Ovary (tissue), 7 donors: ENCODE measurements at regions not wholly inside any gene's neighbourhood (a gene's known extent, or its start where the extent isn't known, plus 50 kb on each side); places are given as distances from the start of the nearest gene placed in this dataset.
"Not testable (repeated sequence)": the region's sequence is repeated elsewhere in the genome, so short reads cannot be mapped to it uniquely, and the experiment has no call there.

ENCODE experiments used
- DNase-seq, 5 donors: peaks; one replicate each; pipeline ENCODE4 v3.0.0-alpha.2; 2019 to 2020
- H3K27ac ChIP-seq, 2 donors: fragments of 200-600 bp; one replicate each; pipeline versions ENCODE4 v1.5.1 to v1.8.0; 2019 to 2022
- H3K27me3 ChIP-seq: fragments of 200-600 bp; one replicate; pipeline ENCODE4 v1.8.0; 2022
- H3K36me3 ChIP-seq: fragments of 200-600 bp; sonication (generic); one replicate; pipeline ENCODE4 v1.5.1; 2019
- H3K4me1 ChIP-seq: one replicate; pipeline ENCODE4 v1.8.1; 2013; ENCODE audit warnings: mild to moderate bottlenecking, moderate library complexity; ENCODE audit not compliant: insufficient read depth
- H3K4me3 ChIP-seq: fragments of 200-600 bp; sonication (generic); one replicate; pipeline ENCODE4 v1.5.1; 2017
- H3K9me3 ChIP-seq, 2 donors: fragments of 200-600 bp in 1 of 2; sonication (generic) in 1 of 2; one replicate each; pipeline versions ENCODE4 v1.5.1 to v1.8.1; 2013 to 2019; ENCODE audit warnings: mild to moderate bottlenecking in 1 of 2, moderate library complexity in 1 of 2
- EP300 ChIP-seq: sonication (generic); formaldehyde crosslinking; IDR thresholded peaks from one replicate; pipeline ENCODE4 v1.6.1; 2017; ENCODE audit warnings: antibody characterized with exemption
- POLR2A ChIP-seq: fragments of 450-650 bp; IDR thresholded peaks from one replicate; pipeline ENCODE4 v1.6.1; 2017; ENCODE audit warnings: antibody characterized with exemption, mild to moderate bottlenecking, moderate library complexity
- WGBS, 3 donors: extraction: QIAGEN DNeasy Blood & Tissue Kit in 1 of 3; methylation state at CpG; one replicate each; pipeline versions ENCODE4 v1.1.5 to v1.1.7; 2013 to 2017; 5-methylcytosine and 5-hydroxymethylcytosine counted together
- intact Hi-C, 4 donors: fragments of 100-400 bp; cut with DNase I; formaldehyde crosslinking; loops; one replicate each; pipeline versions ENCODE4 v1.11.0 to v1.15.1; 2022 to 2023
- TF ChIP-seq, protein P1 (sequence below), 3 donors: fragments of 450-650 bp in 2 of 3; fragments of 200-600 bp in 1 of 3; IDR thresholded peaks; one replicate each; pipeline versions ENCODE4 v1.5.1 to v1.8.0; 2016 to 2022; ENCODE audit warnings: antibody characterized with exemption in 3 of 3, mild to moderate bottlenecking in 1 of 3
- donor health status: DM: no; HTN: no; CAD: no; lungs with moderate emphysema.
- donor health status: DM: no; HTN: no; CAD: no.
- donor health status: Bipolar disorder and iron deficiency.
- donor health status: DM: no; HTN: no; CAD: no.
- donor health status: DM: yes; HTN: yes; CAD: no.

DNA sequence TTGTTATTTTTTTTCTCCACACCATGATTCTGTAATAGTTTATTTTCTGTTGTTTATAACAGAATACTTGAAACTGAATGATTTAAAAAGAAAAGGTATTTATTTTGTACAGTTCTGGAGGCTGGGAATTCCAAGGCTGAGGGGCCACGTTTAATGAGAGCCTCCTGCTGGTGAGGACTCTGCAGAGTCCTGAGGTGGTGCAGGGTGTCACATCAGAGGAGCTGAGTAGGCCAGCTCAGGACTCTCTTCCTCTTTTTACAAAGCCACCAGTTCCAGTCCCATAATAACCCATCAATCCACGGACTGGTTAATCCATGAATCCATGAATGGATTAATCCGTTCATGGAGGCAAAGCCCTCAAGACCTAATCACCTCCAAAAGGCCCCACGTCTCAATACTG, 71.6 kb downstream of the TFAP2A start:
- no peaks in the 10 kb centered on the region for H3K27me3 ChIP-seq
- no peak overlapping the region for H3K4me3 ChIP-seq
- TF ChIP-seq EP300 (no peak), POLR2A (no peak)
- TF ChIP-seq, protein P1, sequence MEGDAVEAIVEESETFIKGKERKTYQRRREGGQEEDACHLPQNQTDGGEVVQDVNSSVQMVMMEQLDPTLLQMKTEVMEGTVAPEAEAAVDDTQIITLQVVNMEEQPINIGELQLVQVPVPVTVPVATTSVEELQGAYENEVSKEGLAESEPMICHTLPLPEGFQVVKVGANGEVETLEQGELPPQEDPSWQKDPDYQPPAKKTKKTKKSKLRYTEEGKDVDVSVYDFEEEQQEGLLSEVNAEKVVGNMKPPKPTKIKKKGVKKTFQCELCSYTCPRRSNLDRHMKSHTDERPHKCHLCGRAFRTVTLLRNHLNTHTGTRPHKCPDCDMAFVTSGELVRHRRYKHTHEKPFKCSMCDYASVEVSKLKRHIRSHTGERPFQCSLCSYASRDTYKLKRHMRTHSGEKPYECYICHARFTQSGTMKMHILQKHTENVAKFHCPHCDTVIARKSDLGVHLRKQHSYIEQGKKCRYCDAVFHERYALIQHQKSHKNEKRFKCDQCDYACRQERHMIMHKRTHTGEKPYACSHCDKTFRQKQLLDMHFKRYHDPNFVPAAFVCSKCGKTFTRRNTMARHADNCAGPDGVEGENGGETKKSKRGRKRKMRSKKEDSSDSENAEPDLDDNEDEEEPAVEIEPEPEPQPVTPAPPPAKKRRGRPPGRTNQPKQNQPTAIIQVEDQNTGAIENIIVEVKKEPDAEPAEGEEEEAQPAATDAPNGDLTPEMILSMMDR (IDR thresholded peaks at IDR 0.05), result no peak
- no peaks in the 10 kb centered on the region for H3K4me1 ChIP-seq
- H3K27ac ChIP-seq, result no peak overlapping the region
- WGBS, 3 donors, result 46 to 55% (median 54%) methylated on average over 4 of the region's 4 CpGs
- H3K36me3 ChIP-seq, result no peaks in the 10 kb centered on the region
- no peak for DNase-seq
- intact Hi-C loops, result no loop called here
- no peaks in the 10 kb centered on the region for H3K9me3 ChIP-seq

- TF ChIP-seq EP300 (no peak), POLR2A (no peak)
- TF ChIP-seq, protein P1 (IDR thresholded peaks at IDR 0.05), result no peak
- Histone ChIP-seq H3K27ac (no peak overlapping the region), H3K9me3 (no peaks in the 10 kb centered on the region), H3K4me3 (no peak overlapping the region), H3K27me3 (no peaks in the 10 kb centered on the region), H3K4me1 (no peaks in the 10 kb centered on the region), H3K36me3 (no peaks in the 10 kb centered on the region)
- WGBS, 3 donors, result 59 to 68% (median 66%) methylated on average over 4 of the region's 4 CpGs
- intact Hi-C loops, result no loop called here
- DNase-seq, result no peak
These were observed 73.3 kb downstream of the TFAP2A start for GRCh38 chr6:10341605-10342004.

DNA sequence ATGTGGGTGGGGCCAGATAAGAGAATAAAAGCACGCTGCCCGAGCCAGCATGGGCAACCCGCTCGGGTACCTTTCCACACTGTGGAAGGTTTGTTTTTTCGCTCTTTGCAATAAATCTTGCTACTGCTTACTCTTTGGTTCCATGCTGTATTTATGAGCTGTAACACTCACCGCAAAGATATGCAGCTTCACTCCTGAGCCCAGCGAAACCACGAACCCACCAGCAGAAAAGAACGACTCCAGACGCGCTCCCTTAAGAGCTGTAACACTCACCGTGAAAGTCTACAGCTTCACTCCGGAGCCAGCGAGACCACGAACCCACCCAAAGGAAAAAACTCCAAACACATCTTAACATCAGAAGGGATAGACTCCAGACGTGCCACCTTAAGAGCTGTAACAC, 76.7 kb downstream of the TFAP2A start:
- Histone ChIP-seq H3K36me3 (no peaks in the 10 kb centered on the region), H3K27me3 (no peaks in the 10 kb centered on the region), H3K27ac (no peak overlapping the region), H3K4me1 (no peaks in the 10 kb centered on the region), H3K9me3 (no peaks in the 10 kb centered on the region), H3K4me3 (no peak overlapping the region)
- WGBS, 3 donors, result 77 to 87% (median 87%) methylated on average over 16 of the region's 16 CpGs
- intact Hi-C loops, result loop anchor here in 1 of 4 donors (5.0 kb wide), 1 partner anchor 179 kb away; no protein-coding TSS in a partner anchor
- no peak for DNase-seq
- no peak for TF ChIP-seq EP300
- TF ChIP-seq POLR2A, result no peak
- TF ChIP-seq, protein P1 (IDR thresholded peaks at IDR 0.05), result no peak

- not testable (repeated sequence) for H3K9me3 ChIP-seq, DNase-seq, H3K4me1 ChIP-seq, H3K27ac ChIP-seq, H3K4me3 ChIP-seq, H3K27me3 ChIP-seq, H3K36me3 ChIP-seq
- 91 to 93% (median 91%) methylated on average over 27 of the region's 27 CpGs for WGBS, 3 donors
- intact Hi-C loops, result loop anchor here in 1 of 4 donors (5.0 kb wide), 1 partner anchor 180 kb away; no protein-coding TSS in a partner anchor
These were observed 77.5 kb downstream of the TFAP2A start for GRCh38 chr6:10337376-10337775.

DNA sequence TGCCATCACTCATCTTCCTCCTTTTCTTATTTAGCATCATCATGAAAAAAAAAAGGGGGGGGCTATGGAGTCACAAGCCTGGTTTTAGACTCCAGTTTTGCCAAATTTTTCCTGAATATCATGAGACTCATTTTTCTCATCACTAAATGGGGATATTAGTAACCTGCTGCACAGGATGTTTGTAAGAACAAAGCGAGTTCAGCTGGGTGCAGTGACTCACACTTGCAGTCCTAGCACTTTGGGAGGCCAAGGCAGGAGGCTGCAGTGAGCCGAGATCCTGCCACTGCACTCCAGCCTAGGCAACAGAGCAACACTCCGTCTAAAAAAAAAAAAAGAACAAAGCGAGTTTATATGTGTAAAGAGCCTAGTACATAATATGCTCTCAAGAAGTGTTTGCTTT, 82.8 kb downstream of the TFAP2A start:
- no peak overlapping the region for H3K4me3 ChIP-seq
- no peak overlapping the region for H3K27ac ChIP-seq
- no peaks in the 10 kb centered on the region for H3K27me3 ChIP-seq
- no peaks in the 10 kb centered on the region for H3K9me3 ChIP-seq
- H3K4me1 ChIP-seq, result no peaks in the 10 kb centered on the region
- intact Hi-C loops, result no loop called here
- H3K36me3 ChIP-seq, result no peaks in the 10 kb centered on the region
- TF ChIP-seq, protein P1 (IDR thresholded peaks at IDR 0.05), result no peak
- TF ChIP-seq EP300 (no peak), POLR2A (no peak)
- 85% methylated on average over 4 of the region's 4 CpGs for WGBS, 3 donors
- no peak for DNase-seq
